ENCODE measurements at regions not wholly inside any gene's neighbourhood (a gene's known extent, or its start where the extent isn't known, plus 50 kb on each side); places are given as distances from the start of the nearest gene placed in this dataset.

GRCh38 chr5:123708074-123708806 is 196.3 kb downstream of the CSNK1G3 start:
- Histone ChIP-seq H3K27me3 (no peaks in the 10 kb centered on the region), H3K4me1 (peaks cover 0 to 17% (median 5%) of the 10 kb centered on the region in 12 donors), H3K36me3 (no peaks in the 10 kb centered on the region), H3K4me3 (no peak overlapping the region), H3K27ac (no peak overlapping the region), H3K9me3 (peaks cover 0 to 36% (median 4%) of the 10 kb centered on the region in 12 donors)
- ATAC-seq: peak in 1 of 4 donors; percentile 50
- DNase-seq: no peak
- no peak for TF ChIP-seq POLR2A (IDR thresholded peaks at IDR 0.05)
- no peak for TF ChIP-seq CTCF (IDR thresholded peaks at IDR 0.05)
- intact Hi-C loops (cut with DNase I): loop anchor here in 1 of 10 donors (5.0 kb wide), 1 partner anchor 99 kb away; no protein-coding TSS in a partner anchor
- 19 to 30% (median 23%) methylated on average over 2 to 3 of the region's 3 CpGs for WGBS, 4 donors

- intact Hi-C loops (cut with DNase I): loop anchor here in 1 of 10 donors (5.0 kb wide), 1 partner anchor 101 kb away; no protein-coding TSS in a partner anchor
- no peak for ATAC-seq
- no peaks in the 10 kb centered on the region for H3K27me3 ChIP-seq
- H3K27ac ChIP-seq: no peak overlapping the region
- H3K36me3 ChIP-seq: no peaks in the 10 kb centered on the region
- H3K4me3 ChIP-seq: no peak overlapping the region
- no peak for DNase-seq
- H3K4me1 ChIP-seq: peaks cover 0 to 17% (median 5%) of the 10 kb centered on the region in 12 donors
- peaks cover 0 to 26% (median 0%) of the 10 kb centered on the region in 12 donors for H3K9me3 ChIP-seq
- TF ChIP-seq POLR2A (IDR thresholded peaks at IDR 0.05) (no peak), CTCF (IDR thresholded peaks at IDR 0.05) (no peak)
Observed at GRCh38 chr5:123706531-123706930, 194.6 kb downstream of the CSNK1G3 start.

DNA sequence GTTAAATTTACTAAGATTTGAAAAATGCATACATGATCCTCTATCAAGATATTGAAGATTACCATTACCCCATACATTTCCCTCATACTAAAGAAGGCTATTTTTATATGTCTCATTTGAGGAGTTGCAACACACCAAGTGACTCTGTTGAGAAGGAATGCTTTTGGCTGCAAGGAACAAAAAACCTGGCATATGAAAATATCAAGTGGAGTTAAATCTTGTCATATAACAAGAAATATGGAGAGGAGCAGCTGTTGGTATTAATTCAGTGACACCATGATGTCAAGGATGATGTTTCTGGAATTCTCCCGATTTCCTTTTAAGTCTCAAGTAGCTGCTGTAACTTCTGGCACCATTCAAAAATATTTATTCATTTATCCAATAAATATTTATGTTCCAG is 193.8 kb downstream of the CSNK1G3 start:
- Histone ChIP-seq H3K36me3 (no peaks in the 10 kb centered on the region), H3K4me1 (peaks cover 0 to 23% (median 8%) of the 10 kb centered on the region in 12 donors), H3K27ac (no peak overlapping the region), H3K4me3 (no peak overlapping the region), H3K27me3 (no peaks in the 10 kb centered on the region), H3K9me3 (peaks cover 0 to 26% (median 0%) of the 10 kb centered on the region in 12 donors)
- 81 to 92% (median 87%) methylated on average over 1 of the region's 1 CpG for WGBS, 4 donors
- intact Hi-C loops (cut with DNase I): loop anchor here in 1 of 10 donors (5.0 kb wide), 1 partner anchor 102 kb away; no protein-coding TSS in a partner anchor
- DNase-seq (no peak), ATAC-seq (no peak)
- TF ChIP-seq POLR2A (IDR thresholded peaks at IDR 0.05): no peak
- no peak for TF ChIP-seq CTCF (IDR thresholded peaks at IDR 0.05)

DNA sequence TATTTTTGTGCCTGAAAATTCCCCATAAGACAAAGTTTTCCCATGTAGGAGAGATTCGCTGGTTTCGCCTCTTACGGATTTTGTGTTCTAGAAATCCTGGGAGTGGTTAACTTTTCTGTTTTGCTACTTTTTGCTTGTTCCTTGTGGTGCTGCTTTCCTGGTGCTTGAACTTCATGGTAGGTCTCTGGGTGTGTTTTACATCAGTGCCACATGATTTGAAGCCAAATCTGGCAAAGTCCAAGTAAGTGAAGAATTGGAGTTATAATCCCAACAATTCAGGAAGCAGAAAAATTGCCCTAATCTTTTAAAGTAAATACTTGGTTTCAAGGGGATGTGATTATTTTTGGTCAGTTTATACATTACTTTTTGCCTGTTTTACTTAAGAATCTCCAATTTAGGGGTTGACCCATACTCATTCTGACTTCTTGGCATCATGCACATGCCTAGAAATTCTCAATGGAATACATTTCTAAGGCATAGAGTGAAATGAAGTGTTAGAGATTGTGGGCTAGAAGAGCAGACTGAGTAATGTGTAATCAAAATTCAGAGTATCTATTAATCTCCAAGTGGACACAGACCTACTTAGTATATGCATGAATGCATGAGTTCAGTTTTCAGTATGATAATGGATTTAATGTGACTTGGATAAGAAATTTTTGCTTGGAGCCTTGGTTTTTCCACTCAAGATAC is 189.7 kb downstream of the CSNK1G3 start:
- intact Hi-C loops (cut with DNase I): loop anchor here in 1 of 10 donors (5.0 kb wide), 1 partner anchor 51 kb away; no protein-coding TSS in a partner anchor
- no peaks in the 10 kb centered on the region for H3K36me3 ChIP-seq
- no peak overlapping the region for H3K4me3 ChIP-seq
- H3K4me1 ChIP-seq: peaks cover 0 to 25% (median 7%) of the 10 kb centered on the region in 12 donors
- ATAC-seq (no peak), DNase-seq (no peak)
- H3K27ac ChIP-seq: peak overlapping the region in 2 of 12 donors; percentile 4 to 53
- H3K27me3 ChIP-seq: no peaks in the 10 kb centered on the region
- TF ChIP-seq CTCF (IDR thresholded peaks at IDR 0.05) (no peak), POLR2A (IDR thresholded peaks at IDR 0.05) (no peak)
- 98 to 100% (median 99%) methylated on average over 3 of the region's 3 CpGs for WGBS, 4 donors
- H3K9me3 ChIP-seq: peaks cover 0 to 22% (median 3%) of the 10 kb centered on the region in 12 donors
